HG02973 (cell line): ENCODE measurements at regions not wholly inside any gene's neighbourhood (a gene's known extent, or its start where the extent isn't known, plus 50 kb on each side); places are given as distances from the start of the nearest gene placed in this dataset.
"Not testable (repeated sequence)": the region's sequence is repeated elsewhere in the genome, so short reads cannot be mapped to it uniquely, and the experiment has no call there.

Experiments
- ATAC-seq: cut with Tn5 transposase; IDR thresholded peaks from one replicate; pipeline ENCODE4 v1.9.1; 2021; ENCODE audit warnings: moderate library complexity; ENCODE audit not compliant: unreplicated experiment

DNA sequence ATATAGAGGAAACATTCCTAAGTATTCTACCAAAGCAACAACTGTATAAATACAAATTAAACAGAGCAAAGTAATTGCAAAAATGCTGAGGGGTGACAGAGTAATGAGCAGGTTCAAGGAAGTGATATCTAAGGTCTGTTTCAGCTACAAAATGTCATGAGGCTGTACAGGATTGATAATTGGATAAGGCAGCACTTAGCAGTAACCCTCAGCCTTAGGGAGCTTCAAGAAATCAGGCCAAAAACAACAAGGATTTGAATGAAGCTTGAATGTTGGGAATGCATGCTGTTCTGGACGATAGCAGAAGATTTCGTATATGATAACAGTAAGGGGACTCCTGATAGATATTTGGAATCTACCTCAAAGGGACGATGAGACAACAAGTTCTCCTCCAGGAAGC is 142.0 kb upstream of the MMADHC start:
- no peak for ATAC-seq

DNA sequence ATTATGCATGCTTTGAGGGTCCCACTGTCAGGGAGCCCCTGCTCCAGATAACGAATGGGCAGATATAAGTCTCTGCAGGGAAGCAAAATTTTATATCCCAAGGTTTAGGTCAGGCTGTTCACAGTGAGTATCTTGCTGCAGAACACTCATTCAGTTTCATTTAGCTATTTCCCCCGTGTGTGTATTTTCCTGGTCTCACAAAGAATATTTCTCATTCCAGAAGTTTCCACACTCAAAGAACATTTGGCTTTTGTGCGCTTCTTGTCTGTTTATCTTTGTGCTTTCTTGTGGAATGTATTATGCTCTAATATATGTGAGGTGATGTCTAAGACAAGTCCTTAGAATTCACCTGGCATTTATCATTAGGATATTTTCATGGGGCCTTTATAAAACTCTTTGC is 140.4 kb upstream of the MMADHC start:
- ATAC-seq = no peak

DNA sequence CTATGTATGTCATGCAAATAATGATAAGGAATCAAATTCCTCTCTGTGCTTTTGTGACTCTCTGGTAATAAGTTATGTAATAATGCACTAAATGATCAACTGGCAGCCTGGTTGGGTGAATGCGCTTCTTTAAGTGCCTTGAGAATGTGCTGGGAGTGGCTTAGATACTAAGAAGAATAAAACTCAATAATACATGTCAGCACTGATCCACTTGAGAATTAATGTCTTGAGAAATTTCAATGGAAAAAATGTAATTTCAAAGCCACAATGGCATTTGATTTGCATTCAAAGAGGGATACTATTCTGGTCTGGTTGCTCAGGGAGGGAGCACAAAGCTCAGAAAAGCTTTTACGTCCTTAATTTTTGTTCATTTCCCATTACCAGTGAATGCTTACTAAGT is 137.7 kb upstream of the MMADHC start:
- no peak for ATAC-seq

DNA sequence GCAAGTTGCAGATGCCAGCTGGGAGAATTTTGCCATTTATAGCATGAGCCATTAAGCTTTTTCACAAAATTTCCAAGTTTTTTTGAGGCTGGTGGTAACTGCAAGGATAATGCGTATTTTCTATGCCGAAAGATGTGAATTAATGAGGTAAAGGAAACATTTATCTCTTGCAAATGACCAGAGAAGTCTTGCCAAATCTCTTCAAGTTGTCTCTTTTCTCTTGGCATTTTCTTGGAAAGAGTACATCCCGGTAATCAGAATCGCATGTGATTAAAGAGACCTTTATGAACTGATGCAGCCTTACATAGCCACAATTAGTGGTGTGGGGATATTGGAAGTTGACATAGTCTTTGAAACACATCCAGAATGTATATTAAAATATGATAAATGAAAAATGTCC is 136.5 kb upstream of the MMADHC start:
- no peak for ATAC-seq

DNA sequence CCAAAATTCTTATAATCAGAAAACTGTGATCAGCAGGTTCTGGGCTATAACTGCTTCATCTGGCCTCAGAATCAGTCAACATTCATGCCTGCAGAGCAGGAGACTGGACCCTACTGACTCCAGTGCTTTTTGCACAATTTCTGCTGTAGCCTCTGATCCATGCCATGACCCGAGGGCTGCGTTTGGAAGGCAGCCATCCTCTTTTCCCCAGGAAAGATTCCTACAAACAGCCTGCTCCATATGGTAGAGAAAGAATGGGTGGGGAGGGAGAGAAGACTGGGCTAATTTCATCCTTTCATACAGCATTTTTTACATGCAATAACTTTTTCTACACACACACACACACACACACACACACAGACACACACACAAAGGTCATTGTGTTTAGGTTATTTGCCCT is 133.0 kb upstream of the MMADHC start:
- no peak for ATAC-seq

DNA sequence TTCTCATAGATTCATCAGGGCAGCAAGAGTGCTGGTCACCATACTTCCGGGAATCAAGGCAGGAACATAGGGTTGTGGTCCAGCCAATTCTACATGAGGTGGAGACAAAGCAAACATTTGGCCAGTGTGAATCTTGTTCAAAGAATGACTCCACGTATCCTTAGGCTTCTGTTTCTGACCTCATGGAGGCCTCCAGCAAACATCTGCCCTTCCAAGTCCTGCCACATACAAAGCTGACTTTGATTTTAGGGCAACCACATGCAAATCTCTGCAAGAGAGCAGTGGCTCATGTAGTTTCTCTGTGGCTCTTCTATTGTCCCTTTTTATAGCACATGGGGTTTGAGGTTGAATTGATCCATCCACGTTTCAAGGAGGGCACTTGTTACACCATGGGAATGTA is 132.1 kb upstream of the MMADHC start:
- ATAC-seq = no peak

DNA sequence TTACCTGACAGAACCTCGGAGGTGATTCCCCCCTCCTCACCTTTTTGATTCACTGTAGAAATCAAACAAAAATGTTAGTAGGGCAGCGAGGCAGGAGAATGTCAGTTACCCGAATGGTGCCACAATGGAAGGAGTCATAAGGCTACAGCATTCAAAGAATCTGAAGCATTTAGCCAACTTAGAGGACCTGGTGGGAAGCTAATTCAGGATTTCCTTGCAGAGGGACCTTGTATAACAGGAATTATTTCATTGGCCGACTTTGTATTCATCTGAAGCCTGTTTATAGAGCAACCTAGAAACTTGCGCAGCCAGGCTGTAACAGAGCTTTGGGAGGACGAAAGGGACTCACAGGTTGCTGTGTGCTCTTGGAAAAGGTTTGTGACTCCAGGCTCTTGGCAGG is 129.1 kb upstream of the MMADHC start:
- no peak for ATAC-seq

DNA sequence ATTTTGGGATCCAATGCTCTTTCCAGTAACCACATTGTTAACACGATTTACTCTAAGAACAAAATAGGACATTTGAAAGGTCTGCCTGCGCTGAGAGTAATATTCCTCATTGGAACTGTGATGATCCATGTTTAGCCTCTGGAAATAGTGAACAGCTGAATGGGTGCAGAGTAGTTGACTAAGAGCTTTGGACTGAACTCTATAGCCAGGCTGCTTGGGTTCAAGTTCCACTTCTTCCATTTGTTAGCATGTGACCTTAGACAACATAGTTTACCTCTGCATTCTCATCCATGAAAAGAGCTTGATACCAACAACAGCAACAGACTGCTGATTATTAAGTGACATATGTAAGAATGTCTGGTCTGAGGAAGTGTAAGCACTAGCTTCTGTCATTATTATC is 128.3 kb upstream of the MMADHC start:
- no peak for ATAC-seq

DNA sequence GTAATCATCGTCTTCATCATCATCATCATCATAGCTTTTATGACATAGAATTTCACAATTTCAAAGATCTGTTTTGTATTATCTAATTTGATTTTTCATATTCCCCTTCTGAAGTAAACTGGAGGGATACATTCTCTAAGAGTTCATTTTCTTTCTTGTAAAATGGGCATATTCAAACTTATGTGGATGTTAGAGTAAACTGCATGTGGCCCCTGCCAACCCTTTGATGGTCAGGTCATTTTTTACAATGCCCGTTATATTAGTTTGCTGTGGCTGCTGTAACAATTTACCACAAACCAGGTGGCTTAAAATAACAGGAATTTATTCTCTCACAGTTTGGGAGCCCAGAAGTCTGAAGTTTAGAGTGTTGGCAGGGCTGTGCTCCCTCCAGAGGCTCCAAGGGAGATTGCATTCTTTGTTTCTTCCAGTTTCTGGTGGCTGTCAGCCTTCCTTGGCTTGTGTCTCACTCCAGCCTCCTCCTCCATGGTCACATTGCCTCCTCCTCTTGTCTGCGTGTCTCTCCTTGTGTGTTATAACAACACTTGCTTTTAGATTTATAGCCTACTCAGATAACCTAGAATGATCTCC is 127.5 kb upstream of the MMADHC start:
- no peak for ATAC-seq

DNA sequence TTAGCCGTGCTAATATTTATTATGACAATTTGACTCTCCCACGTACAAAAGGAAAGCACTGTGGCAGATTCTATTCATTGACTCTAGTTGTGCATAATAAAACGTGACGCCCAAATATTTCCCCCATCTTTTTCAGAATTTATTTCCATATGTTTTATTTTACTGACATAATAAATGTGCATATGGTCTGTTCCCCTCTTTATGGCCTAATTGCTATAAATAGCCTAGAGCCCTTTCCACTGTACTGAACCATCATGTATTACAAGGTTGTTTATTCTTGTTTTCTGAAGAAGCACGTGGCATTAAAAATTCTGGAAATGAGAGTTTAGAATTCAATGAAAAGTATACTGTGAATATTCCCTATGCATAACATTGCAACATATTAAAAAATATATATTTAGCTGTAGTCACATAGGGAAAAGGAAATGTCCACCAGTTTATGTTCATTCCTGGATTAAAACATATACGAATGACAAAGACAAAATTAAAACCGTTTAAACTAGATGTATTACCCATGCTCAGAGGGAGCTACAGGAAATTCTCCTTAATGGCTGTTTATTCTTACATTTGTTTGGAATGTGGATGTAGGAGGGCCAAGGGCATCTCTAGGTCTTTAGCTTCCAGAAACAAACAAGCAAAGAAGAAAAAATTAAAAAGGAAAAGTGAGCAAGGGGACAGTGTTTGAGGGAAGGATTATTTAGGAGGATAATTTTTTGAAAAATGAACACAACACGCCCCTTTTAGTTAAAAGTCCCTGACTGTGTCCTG is 122.1 kb upstream of the MMADHC start:
- no peak for ATAC-seq

DNA sequence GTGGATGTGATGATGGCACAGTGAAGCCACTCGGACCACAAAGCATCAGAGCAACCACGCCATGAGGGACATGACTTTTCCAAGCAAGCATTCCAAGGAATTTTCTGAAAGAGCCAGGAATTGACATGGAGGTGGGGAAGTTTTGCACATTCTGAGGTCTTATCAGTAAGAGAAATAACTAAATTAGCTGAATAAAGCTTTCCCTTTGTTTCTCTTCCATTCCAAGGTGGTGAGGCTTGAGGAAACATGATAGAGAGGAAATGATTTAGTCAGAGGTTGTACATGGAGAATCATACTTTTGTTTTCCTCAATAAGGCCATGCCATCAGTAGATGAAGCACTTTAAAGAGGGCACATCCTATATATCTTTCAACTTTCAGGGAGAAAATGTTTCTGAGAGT is 115.7 kb upstream of the MMADHC start:
- no peak for ATAC-seq

DNA sequence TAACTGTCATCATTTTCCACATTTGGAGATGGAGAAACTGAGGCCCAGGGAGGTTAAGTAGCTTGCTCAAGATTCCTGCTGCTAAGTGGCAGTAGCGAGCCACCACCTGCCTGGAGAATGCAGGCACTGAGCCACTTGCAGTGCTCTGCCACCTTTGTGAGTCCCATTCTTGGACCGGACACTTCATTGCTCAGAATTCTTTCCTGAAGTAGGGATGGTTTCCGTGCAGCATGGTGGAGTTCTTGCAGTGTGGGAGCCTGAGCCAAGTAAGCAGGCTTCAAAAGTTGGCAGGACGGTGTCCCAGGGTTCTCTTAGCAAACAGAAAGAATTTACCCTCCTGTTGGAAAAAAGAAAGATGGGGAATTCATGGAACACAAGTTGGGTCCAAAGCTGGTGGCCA is 115.0 kb upstream of the MMADHC start:
- ATAC-seq = no peak

DNA sequence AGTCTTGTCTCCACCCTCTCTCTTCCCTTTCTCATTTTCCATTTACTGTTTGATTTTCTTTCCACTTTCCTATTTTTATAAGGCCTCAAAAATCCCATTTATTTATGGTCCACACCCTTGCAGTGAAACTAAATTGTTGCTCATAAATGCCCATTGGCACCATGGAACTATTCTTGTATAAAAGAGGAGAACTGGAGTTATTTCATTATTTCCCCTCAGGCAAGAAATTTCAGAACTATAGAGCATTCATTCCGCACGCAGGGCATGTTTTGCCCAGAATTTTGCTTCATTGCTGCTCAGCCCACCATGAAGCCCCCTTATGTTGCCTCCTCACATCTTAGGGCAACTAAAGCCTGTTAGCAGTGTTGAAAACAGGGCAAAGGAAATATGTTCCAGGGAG is 113.7 kb upstream of the MMADHC start:
- no peak for ATAC-seq

DNA sequence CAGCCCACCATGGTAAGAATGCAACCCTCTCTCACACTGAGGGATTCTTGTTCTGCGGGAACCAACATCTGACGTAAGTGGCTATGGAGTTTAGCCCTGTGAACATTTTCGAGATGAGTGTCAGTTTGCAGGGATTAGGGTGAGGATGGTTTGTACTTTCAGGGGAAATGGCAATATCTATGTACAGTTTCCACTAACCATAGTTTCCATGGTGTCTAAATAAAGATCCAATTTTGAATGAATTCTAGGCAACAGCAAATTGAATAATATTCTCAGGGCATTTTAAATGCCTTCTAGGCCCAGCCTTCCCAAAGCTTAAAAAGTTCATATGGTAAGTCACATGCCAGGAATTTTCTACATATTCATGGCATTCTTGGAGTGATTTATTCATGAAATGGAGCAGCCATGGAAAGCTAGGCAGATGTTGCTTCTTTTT is 105.4 kb upstream of the MMADHC start:
- no peak for ATAC-seq

DNA sequence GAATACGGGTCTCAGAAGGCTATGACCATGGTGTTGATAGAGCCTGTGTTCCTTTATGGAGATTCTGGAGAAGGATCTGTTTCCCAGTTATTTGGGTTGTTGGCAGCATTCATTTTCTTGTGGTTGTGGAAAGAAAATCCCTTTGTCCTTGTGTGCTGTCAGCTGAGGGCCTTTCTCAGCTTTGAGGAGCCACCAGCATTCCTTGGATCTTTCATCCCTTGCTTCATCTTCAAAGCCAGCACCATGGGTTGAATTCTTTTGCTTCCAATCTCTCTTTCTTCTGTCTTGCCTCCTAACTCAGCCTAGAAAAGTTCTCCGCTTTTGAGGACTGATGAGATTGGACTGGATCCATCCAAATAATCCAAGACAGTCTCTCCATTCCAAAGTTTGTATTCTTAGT is 103.2 kb upstream of the MMADHC start:
- ATAC-seq = no peak

DNA sequence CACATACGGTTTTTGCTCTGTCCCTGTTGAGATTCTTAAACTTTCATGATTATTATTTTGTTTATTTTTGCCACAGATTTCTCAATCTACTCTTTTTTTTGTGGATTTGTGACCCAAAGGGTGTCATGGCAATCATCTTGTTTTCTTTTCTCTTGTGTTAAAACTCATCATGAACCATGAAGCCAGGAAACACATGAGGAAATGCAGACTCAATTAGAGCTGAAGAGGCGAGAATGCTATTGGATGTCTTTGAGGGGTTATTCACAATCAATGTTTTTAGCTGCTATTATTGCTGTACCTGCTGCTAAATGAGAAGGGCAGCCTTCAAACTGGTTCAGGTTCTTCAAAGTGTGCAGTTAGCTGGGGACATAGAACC is 99.5 kb upstream of the MMADHC start:
- no peak for ATAC-seq

DNA sequence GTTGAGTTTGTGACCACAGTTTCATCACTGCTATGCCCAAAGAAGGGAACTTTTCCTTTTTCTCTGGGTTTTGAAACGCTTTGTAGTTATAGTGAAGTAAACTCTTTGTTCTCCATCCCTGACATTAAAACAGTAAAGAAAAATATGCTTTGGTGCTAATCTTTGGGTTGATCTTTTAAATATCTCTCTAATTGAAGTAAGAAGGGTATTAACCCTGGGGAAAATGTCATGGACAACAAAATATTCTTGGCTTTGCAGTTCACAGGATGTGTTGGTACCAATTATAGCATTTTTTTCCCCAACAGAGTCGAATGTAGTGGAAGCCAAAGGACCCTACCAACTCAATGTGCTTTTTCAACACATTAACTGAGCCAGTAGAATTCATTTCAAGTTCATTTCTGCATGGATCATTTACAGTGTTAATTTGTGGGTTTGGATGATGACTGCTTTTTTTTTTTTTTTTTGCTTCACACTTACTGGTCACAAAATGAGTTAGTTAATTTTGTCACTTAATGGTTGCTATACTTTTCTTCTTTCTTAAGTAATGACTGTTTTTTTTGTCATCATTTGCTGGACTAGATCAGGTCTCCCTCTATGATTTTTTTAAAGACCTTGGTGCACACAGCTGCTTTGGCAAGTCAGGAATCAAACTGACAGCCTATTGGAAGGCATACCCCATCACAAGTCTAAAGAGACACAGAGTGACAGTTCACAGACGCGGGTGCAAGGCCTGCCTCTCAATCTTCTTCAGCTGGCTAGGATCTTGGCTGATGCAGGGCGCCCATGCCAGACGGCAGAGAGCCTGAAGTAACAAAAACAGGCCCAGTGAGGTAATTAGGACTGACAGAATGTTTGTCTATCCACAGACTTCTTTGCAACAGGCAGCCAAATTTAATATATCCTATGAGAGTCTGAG is 98.8 kb upstream of the MMADHC start:
- ATAC-seq = no peak

DNA sequence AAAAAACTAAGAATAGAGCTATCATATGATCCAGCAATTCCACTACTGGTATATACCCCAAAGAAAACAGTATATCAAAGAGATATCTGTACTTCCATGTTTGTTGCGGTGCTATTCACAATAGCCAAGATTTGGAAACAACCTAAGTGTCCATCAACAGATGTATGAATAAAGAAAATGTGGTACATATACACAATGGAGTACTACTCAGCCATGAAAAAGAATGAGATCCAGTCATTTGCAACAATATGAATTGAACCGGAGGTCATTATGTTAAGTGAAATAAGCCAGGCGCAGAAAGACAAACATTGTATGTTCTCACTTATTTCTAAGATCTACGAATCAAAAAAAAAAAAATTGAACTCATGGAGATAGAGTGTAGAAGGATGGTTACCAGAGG is 97.8 kb upstream of the MMADHC start:
- ATAC-seq = not testable (repeated sequence)

DNA sequence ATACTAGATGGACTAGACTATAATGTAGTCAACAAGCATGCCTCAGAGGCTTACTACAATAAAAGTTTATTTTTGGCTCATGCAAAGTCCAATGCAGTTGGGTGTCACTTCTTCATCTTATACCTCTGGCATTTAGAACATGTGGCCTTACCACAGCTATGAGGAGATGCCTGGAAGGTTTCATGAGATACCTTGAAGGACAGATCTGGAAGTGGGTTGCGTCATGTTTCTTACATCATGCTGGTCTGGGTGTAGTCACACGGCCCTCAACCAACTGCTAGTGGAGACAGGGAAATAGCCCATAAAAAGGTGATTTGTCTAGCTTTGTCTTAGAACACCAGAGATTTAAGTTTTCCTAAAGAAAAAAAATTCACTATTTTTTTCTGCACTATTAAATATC is 91.7 kb upstream of the MMADHC start:
- no peak for ATAC-seq

DNA sequence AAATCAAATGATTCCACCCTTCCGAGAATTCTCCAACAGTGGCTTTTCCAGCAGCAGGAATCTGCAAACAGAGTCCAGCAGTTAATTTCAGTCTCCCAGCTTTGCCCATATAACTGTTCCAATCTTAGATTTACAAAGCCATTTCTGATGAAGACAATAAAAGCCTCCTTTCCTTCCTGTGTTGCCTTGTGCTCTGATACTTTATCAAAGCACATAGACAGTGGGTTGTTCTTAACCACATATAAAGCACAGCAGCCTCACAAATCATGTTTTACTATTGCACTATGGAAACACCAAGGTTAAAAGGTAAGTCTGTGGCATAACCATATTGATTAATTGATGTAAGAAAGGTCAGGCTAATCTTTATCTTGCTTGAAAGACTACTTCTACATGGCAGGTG is 89.8 kb upstream of the MMADHC start:
- no peak for ATAC-seq

DNA sequence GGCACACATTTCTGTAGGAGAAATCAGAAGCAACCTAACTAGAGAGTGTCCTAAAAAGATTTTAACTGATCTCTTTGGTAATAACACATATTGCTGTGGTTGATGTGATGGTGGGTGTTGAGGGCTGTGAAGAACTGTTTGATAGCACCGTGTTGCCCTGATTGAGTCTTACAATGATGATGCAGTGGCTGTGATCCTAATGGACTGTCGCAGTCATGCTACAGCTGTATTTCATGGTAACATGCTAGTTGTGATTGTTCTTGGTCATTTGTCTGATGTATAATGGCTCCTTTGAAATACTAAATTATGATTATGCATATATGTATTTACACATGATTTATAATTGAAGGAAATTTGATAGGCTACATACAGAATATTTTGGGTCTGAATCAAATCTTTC is 82.5 kb upstream of the MMADHC start:
- ATAC-seq = no peak

DNA sequence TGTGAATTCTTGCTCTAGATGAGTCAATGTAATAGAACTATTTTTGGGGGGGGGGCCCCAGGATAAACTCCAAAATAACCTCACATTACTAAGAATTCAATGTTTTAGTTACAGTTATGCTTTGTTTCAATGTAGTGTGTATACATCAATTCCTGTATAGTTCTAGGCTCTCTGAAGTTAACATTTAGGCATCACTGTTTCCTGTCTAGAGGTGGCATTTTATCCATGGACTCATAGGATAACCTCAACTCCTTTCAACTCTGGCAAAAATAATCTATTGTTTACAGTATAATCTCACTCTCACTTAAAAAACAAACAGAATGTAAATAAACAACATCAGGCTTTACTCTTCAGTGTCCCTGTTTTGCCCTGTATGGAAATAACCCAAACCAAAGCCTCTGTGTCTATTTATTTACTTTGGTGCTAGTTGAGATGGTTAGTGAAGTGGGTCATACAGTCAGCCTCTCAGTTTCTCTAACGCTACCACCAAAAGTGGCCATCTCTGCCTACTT is 79.3 kb upstream of the MMADHC start:
- ATAC-seq = no peak
